B cell (primary cell): ENCODE measurements at regions not wholly inside any gene's neighbourhood (a gene's known extent, or its start where the extent isn't known, plus 50 kb on each side); places are given as distances from the start of the nearest gene placed in this dataset.

Experiments used
- CTCF ChIP-seq: fragments of 200-600 bp; IDR thresholded peaks from one replicate; pipeline ENCODE4 v1.8.0; 2022; ENCODE audit warnings: antibody characterized with exemption, mild to moderate bottlenecking
- EZH2 ChIP-seq: IDR thresholded peaks from 2 replicates; pipeline ENCODE4 v1.6.1; 2012; ENCODE audit warnings: borderline replicate concordance, low read depth, mild to moderate bottlenecking, moderate library complexity, low read length; ENCODE audit not compliant: insufficient read depth, poor library complexity, severe bottlenecking

GRCh38 chr10:128377364-128377987, 251.3 kb upstream of the MKI67 start:
- TF ChIP-seq CTCF = no peak
- no peak for TF ChIP-seq EZH2
